ENCODE measurements at regions not wholly inside any gene's neighbourhood (a gene's known extent, or its start where the extent isn't known, plus 50 kb on each side); places are given as distances from the start of the nearest gene placed in this dataset.

DNA sequence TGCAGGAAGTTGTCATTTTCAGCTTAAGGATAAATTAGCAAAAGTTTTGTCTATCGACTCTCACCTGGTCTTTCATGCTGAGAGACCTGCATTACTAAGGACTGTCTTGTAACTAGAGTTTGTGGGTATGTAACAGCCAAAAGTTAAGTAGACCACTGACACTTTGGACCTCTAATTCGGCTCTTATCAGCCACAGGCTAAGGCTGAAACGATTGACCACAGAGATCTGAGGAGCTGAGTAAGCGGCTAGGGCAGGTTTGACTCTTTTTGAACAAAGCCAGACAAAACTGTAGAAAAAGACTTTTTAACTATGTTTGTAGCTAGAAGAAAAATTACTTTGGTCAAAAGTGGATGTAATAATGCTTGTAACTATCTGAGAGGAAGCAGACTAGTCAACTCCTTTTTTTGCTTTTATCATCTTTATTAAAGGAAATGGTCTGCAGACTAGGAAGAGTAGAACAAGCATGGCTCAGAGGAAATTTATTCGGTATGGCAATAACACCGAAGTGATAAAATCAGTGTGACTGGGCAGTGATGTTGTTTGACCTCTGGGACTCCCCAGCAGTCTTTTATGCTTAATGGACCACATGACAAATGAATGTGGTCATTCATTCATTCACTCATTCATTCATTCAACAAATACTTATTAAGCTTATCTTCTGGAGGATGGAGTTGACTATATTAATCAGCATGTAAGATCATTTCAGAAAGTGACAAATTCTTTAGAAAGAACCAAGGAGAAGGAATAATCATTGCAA is 725.0 kb upstream of the HS3ST5 start:
- no peak overlapping the region for H2AFZ ChIP-seq (ENCODE audit: low read depth, low read length)
- H3K27ac ChIP-seq (ENCODE audit: insufficient read depth, low read depth, low read length), result no peak overlapping the region
- no peaks in the 10 kb centered on the region for H4K20me1 ChIP-seq (replicated peaks; ENCODE audit: control insufficient read depth, extremely low read depth, insufficient read depth, low read length)
- no peaks in the 10 kb centered on the region for H3K36me3 ChIP-seq (ENCODE audit: control insufficient read depth in 2 of 2, extremely low read depth in 1 of 2, insufficient read depth in 2 of 2, low read length in 2 of 2)
- POLR2A ChIA-PET, result no interaction called here
- H3K9me1 ChIP-seq (replicated peaks; ENCODE audit: control insufficient read depth, extremely low read depth, insufficient read depth, low read length), result no peaks in the 10 kb centered on the region
- peaks cover 2% of the 10 kb centered on the region for H3K9me3 ChIP-seq (replicated peaks; ENCODE audit: control insufficient read depth, insufficient read depth, low read length)
- BruUV-seq (replicated peaks), result no TSS peak
- CTCF ChIA-PET, result no interaction called here
- FAIRE-seq (no peak), DNase-seq (ENCODE audit: low read depth, low spot score) (no peak)
- H3K79me2 ChIP-seq (ENCODE audit: control insufficient read depth, insufficient read depth, low read length), result no peaks in the 10 kb centered on the region
- intact Hi-C loops (cut with micrococcal nuclease) (no loop called here), dilution Hi-C loops (cut with MboI; ENCODE audit: extremely low pct_ligation_motif_present, low sequenced_read_pairs) (no loop called here)
- H3K9ac ChIP-seq (replicated peaks; ENCODE audit: extremely low read depth, insufficient read depth, low read length), result no peak overlapping the region
- no peaks in the 10 kb centered on the region for H3K27me3 ChIP-seq (ENCODE audit: control insufficient read depth in 2 of 2, insufficient read depth in 2 of 2, low read length in 2 of 2)
- no peak overlapping the region for H3K4me3 ChIP-seq (replicated peaks in 1 of 3; ENCODE audit: insufficient read depth in 1 of 3, low read depth in 1 of 3, low read length in 3 of 3)
- no peak overlapping the region for H3K4me2 ChIP-seq (ENCODE audit: insufficient read depth, low read length)
- H3K4me1 ChIP-seq (ENCODE audit: control insufficient read depth, extremely low read depth, insufficient read depth, low read length), result no peaks in the 10 kb centered on the region
- TF ChIP-seq FOS (IDR thresholded peaks at IDR 0.05; ENCODE audit: borderline replicate concordance, insufficient read depth, low read length), result peak; percentile 7
- peak; percentile 85 for TF ChIP-seq GATA2 (IDR thresholded peaks at IDR 0.05; ENCODE audit: insufficient read depth, insufficient read length, low read depth, low read length)
- TF ChIP-seq EZH2 (IDR thresholded peaks at IDR 0.05; ENCODE audit: borderline replicate concordance, low read depth, low read length, severe bottlenecking), result no peak

DNA sequence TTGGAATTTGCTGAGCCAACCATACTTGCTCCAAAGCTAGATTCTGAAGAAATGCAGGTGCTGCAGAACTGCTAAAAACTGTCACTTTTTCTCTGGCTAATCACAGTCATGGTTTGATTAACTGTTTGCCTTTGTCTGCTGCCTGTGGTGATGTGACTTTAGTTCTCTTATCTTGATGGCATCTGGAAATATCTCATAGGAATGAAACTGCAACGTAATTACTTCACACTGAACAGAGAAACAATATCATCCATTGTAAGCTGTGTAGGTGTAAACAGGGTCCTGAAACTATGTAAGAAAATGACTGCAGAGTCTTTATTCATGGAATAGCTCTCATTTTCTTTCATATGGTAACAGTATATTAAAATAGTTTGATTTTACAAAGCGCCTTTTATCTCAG is 721.9 kb upstream of the HS3ST5 start:
- ChIA-PET CTCF (no interaction called here), POLR2A (no interaction called here)
- Histone ChIP-seq H3K4me3 (replicated peaks in 1 of 3; ENCODE audit: insufficient read depth in 1 of 3, low read depth in 1 of 3, low read length in 3 of 3) (no peak overlapping the region), H3K27ac (ENCODE audit: insufficient read depth, low read depth, low read length) (no peak overlapping the region), H3K79me2 (ENCODE audit: control insufficient read depth, insufficient read depth, low read length) (no peaks in the 10 kb centered on the region), H3K9me3 (replicated peaks; ENCODE audit: control insufficient read depth, insufficient read depth, low read length) (no peaks in the 10 kb centered on the region), H3K9ac (replicated peaks; ENCODE audit: extremely low read depth, insufficient read depth, low read length) (no peak overlapping the region), H4K20me1 (replicated peaks; ENCODE audit: control insufficient read depth, extremely low read depth, insufficient read depth, low read length) (no peaks in the 10 kb centered on the region), H3K4me2 (ENCODE audit: insufficient read depth, low read length) (no peak overlapping the region), H2AFZ (ENCODE audit: low read depth, low read length) (no peak overlapping the region), H3K4me1 (ENCODE audit: control insufficient read depth, extremely low read depth, insufficient read depth, low read length) (no peaks in the 10 kb centered on the region), H3K9me1 (replicated peaks; ENCODE audit: control insufficient read depth, extremely low read depth, insufficient read depth, low read length) (no peaks in the 10 kb centered on the region), H3K36me3 (ENCODE audit: control insufficient read depth in 2 of 2, extremely low read depth in 1 of 2, insufficient read depth in 2 of 2, low read length in 2 of 2) (no peaks in the 10 kb centered on the region), H3K27me3 (ENCODE audit: control insufficient read depth in 2 of 2, insufficient read depth in 2 of 2, low read length in 2 of 2) (no peaks in the 10 kb centered on the region)
- intact Hi-C loops (cut with micrococcal nuclease), result no loop called here
- dilution Hi-C loops (cut with MboI; ENCODE audit: extremely low pct_ligation_motif_present, low sequenced_read_pairs), result no loop called here
- no TSS peak for BruUV-seq (replicated peaks)
- no peak for FAIRE-seq
- no peak for DNase-seq (ENCODE audit: low read depth, low spot score)
- TF ChIP-seq, protein P1, sequence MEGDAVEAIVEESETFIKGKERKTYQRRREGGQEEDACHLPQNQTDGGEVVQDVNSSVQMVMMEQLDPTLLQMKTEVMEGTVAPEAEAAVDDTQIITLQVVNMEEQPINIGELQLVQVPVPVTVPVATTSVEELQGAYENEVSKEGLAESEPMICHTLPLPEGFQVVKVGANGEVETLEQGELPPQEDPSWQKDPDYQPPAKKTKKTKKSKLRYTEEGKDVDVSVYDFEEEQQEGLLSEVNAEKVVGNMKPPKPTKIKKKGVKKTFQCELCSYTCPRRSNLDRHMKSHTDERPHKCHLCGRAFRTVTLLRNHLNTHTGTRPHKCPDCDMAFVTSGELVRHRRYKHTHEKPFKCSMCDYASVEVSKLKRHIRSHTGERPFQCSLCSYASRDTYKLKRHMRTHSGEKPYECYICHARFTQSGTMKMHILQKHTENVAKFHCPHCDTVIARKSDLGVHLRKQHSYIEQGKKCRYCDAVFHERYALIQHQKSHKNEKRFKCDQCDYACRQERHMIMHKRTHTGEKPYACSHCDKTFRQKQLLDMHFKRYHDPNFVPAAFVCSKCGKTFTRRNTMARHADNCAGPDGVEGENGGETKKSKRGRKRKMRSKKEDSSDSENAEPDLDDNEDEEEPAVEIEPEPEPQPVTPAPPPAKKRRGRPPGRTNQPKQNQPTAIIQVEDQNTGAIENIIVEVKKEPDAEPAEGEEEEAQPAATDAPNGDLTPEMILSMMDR (IDR thresholded peaks at IDR 0.05; ENCODE audit: extremely low read depth in 1 of 2, insufficient read depth in 1 of 2, low read depth in 1 of 2, low read length in 2 of 2), result no peak
- TF ChIP-seq FOS (IDR thresholded peaks at IDR 0.05; ENCODE audit: borderline replicate concordance, insufficient read depth, low read length), result no peak
- TF ChIP-seq JUN (IDR thresholded peaks at IDR 0.05; ENCODE audit: borderline replicate concordance, insufficient read depth, insufficient read length, low read depth), result no peak
- TF ChIP-seq GATA2 (IDR thresholded peaks at IDR 0.05; ENCODE audit: insufficient read depth, insufficient read length, low read depth, low read length), result no peak
- TF ChIP-seq MYC (IDR thresholded peaks at IDR 0.05; ENCODE audit: low read depth, low read length), result no peak
- TF ChIP-seq, protein P2, sequence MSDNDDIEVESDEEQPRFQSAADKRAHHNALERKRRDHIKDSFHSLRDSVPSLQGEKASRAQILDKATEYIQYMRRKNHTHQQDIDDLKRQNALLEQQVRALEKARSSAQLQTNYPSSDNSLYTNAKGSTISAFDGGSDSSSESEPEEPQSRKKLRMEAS (IDR thresholded peaks at IDR 0.05; ENCODE audit: insufficient read depth, insufficient read length), result no peak
- TF ChIP-seq POLR2A (IDR thresholded peaks at IDR 0.05; ENCODE audit: low read depth, low read length), result no peak
- no peak for TF ChIP-seq EZH2 (IDR thresholded peaks at IDR 0.05; ENCODE audit: borderline replicate concordance, low read depth, low read length, severe bottlenecking)
- TF ChIP-seq POLR2AphosphoS5 (IDR thresholded peaks at IDR 0.05; ENCODE audit: insufficient read depth, low read depth, low read length), result no peak
